Caco-2 (cell line): ENCODE measurements at regions not wholly inside any gene's neighbourhood (a gene's known extent, or its start where the extent isn't known, plus 50 kb on each side); places are given as distances from the start of the nearest gene placed in this dataset.

Experiments used
- BruUV-seq: library from RNA; stranded (reverse); fragments of 400-500 nt; replicated peaks from 2 replicates; lab custom pipeline; 2021; lab: Mats Ljungman, UMichigan
- CTCF ChIA-PET: fragments of 300-600 bp; sonication (Branson Sonifier 250); formaldehyde crosslinking; loops from one replicate; lab custom pipeline; 2022; ENCODE audit warnings: antibody characterized with exemption; lab: Charles Lee
- POLR2A ChIA-PET: fragments of 300-600 bp; sonication (Branson Sonifier 250); formaldehyde crosslinking; loops from one replicate; lab custom pipeline; 2022; ENCODE audit warnings: antibody characterized with exemption; lab: Charles Lee
- DNase-seq, 2 experiments: peaks; one replicate each; pipeline versions ENCODE4 v3.0.0 to v3.0.0-alpha.2; 2020 to 2022
- H3K27me3 ChIP-seq: replicated peaks from 2 replicates; pipeline ENCODE4 v1.6.0; 2011; ENCODE audit warnings: low read length; ENCODE audit not compliant: control insufficient read depth, insufficient read depth
- H3K36me3 ChIP-seq: 2 replicates; pipeline ENCODE4 v1.5.1; 2011; ENCODE audit warnings: low read length; ENCODE audit not compliant: control insufficient read depth, insufficient read depth
- H3K4me1 ChIP-seq: fragments of 250-450 bp; sonication (Bioruptor Pico); 2 replicates; pipeline ENCODE4 v1.5.1; 2020; ENCODE audit warnings: mild to moderate bottlenecking
- H3K4me3 ChIP-seq: 2 replicates; pipeline ENCODE4 v1.5.1; 2011; ENCODE audit warnings: low read depth, mild to moderate bottlenecking, control low read depth, low read length
- H3K9me3 ChIP-seq: fragments of 250-450 bp; sonication (Bioruptor Pico); 2 replicates; pipeline ENCODE4 v1.5.1; 2020; ENCODE audit warnings: mild to moderate bottlenecking, moderate library complexity
- H3K27ac Mint-ChIP-seq: one replicate; pipeline ENCODE4 v1.8.0; 2022; ENCODE audit warnings: mixed read lengths; ENCODE audit not compliant: unreplicated experiment
- H3K27me3 Mint-ChIP-seq: one replicate; pipeline ENCODE4 v1.8.0; 2022; ENCODE audit warnings: mixed read lengths; ENCODE audit not compliant: insufficient read depth, unreplicated experiment
- H3K36me3 Mint-ChIP-seq: one replicate; pipeline ENCODE4 v1.8.0; 2022; ENCODE audit warnings: mild to moderate bottlenecking, mixed read lengths; ENCODE audit not compliant: insufficient read depth, unreplicated experiment
- H3K4me1 Mint-ChIP-seq: one replicate; pipeline ENCODE4 v1.8.0; 2022; ENCODE audit warnings: low read depth, mixed read lengths; ENCODE audit not compliant: unreplicated experiment
- H3K4me3 Mint-ChIP-seq: one replicate; pipeline ENCODE4 v1.8.0; 2022; ENCODE audit warnings: mild to moderate bottlenecking, moderate library complexity, mixed read lengths; ENCODE audit not compliant: unreplicated experiment
- H3K9me3 Mint-ChIP-seq: one replicate; pipeline ENCODE4 v1.8.0; 2022; ENCODE audit warnings: mixed read lengths; ENCODE audit not compliant: unreplicated experiment
- CTCF ChIP-seq, 2 experiments: fragments of 200-600 bp in 1 of 2; IDR thresholded peaks; 1 replicate in 1 of 2; 2 replicates in 1 of 2; pipeline versions ENCODE4 v1.5.1 to v1.8.0; 2011 to 2022; ENCODE audit warnings: antibody characterized with exemption in 1 of 2, control low read depth in 1 of 2, inconsistent platforms in 1 of 2, low read depth in 1 of 2, low read length in 1 of 2, mild to moderate bottlenecking in 1 of 2, moderate library complexity in 1 of 2; ENCODE audit not compliant: insufficient read depth in 1 of 2, severe bottlenecking in 1 of 2, unreplicated experiment in 1 of 2
- intact Hi-C: fragments of 100-400 bp; cut with micrococcal nuclease; formaldehyde crosslinking; loops from one replicate; pipeline ENCODE4 v1.10.0; 2022; ENCODE audit not compliant: unreplicated experiment

DNA sequence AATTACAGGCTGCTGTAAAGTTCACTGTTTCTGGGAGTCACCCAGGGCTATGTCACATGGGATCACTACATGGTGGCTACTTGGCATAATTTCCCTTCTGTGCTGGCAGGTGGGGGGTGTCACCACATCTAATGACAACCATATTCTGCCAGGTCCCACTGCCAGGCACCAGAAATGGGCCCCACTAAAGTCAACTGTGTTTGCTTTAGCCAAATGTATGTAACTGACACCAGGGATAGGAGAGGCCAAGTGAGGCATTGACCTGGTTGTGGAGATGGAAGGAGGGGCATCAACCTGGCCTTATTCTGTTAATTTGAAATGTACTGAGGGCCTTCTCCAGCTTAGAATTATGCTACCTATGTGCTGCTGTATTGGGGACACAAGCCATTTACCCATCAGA, 370.6 kb upstream of the PROX1 start:
- intact Hi-C loops = no loop called here
- H3K27me3 ChIP-seq = no peaks in the 10 kb centered on the region
- Mint-ChIP-seq H3K9me3 (peaks cover 17% of the 10 kb centered on the region), H3K36me3 (no peaks in the 10 kb centered on the region), H3K4me3 (no peak overlapping the region), H3K4me1 (peaks cover 37% of the 10 kb centered on the region), H3K27ac (no peak overlapping the region), H3K27me3 (no peaks in the 10 kb centered on the region)
- H3K36me3 ChIP-seq = no peaks in the 10 kb centered on the region
- TF ChIP-seq CTCF (IDR thresholded peaks at IDR 0.05; ENCODE audit: insufficient read depth in 1 of 2, low read depth in 1 of 2, low read length in 1 of 2, severe bottlenecking in 1 of 2, unreplicated experiment in 1 of 2) = no peak
- ChIA-PET POLR2A (no interaction called here), CTCF (no interaction called here)
- no peaks in the 10 kb centered on the region for H3K9me3 ChIP-seq
- no peak overlapping the region for H3K4me3 ChIP-seq
- peaks cover 42% of the 10 kb centered on the region for H3K4me1 ChIP-seq
- no peak for DNase-seq
- BruUV-seq = no TSS peak

GRCh38 chr1:213618094-213618493, 369.7 kb upstream of the PROX1 start:
- Histone ChIP-seq H3K9me3 (no peaks in the 10 kb centered on the region), H3K4me3 (no peak overlapping the region), H3K36me3 (no peaks in the 10 kb centered on the region), H3K4me1 (peaks cover 50% of the 10 kb centered on the region), H3K27me3 (no peaks in the 10 kb centered on the region)
- Mint-ChIP-seq H3K27me3 (no peaks in the 10 kb centered on the region), H3K4me3 (no peak overlapping the region), H3K9me3 (peaks cover 17% of the 10 kb centered on the region), H3K27ac (peak overlapping the region; percentile 74), H3K36me3 (no peaks in the 10 kb centered on the region), H3K4me1 (peaks cover 40% of the 10 kb centered on the region)
- ChIA-PET POLR2A (no interaction called here), CTCF (no interaction called here)
- TF ChIP-seq CTCF (IDR thresholded peaks at IDR 0.05; ENCODE audit: insufficient read depth in 1 of 2, low read depth in 1 of 2, low read length in 1 of 2, severe bottlenecking in 1 of 2, unreplicated experiment in 1 of 2) = no peak
- BruUV-seq = no TSS peak
- no peak for DNase-seq
- intact Hi-C loops = loop anchor here (2.0 kb wide), 2 partner anchors 33 to 45 kb away; no protein-coding TSS in a partner anchor

- Mint-ChIP-seq H3K27ac (peak overlapping the region; percentile 74), H3K9me3 (peaks cover 17% of the 10 kb centered on the region), H3K36me3 (no peaks in the 10 kb centered on the region), H3K4me3 (no peak overlapping the region), H3K27me3 (no peaks in the 10 kb centered on the region), H3K4me1 (peaks cover 50% of the 10 kb centered on the region)
- no peak for TF ChIP-seq CTCF (IDR thresholded peaks at IDR 0.05; ENCODE audit: insufficient read depth in 1 of 2, low read depth in 1 of 2, low read length in 1 of 2, severe bottlenecking in 1 of 2, unreplicated experiment in 1 of 2)
- Histone ChIP-seq H3K27me3 (no peaks in the 10 kb centered on the region), H3K36me3 (no peaks in the 10 kb centered on the region), H3K4me1 (peaks cover 57% of the 10 kb centered on the region), H3K4me3 (no peak overlapping the region), H3K9me3 (no peaks in the 10 kb centered on the region)
- no TSS peak for BruUV-seq
- intact Hi-C loops = loop anchor here (2.0 kb wide), 2 partner anchors 32 to 46 kb away; no protein-coding TSS in a partner anchor
- POLR2A ChIA-PET = interaction anchor here (0.6 kb wide), 1 partner anchor 364 kb away, joined by 5 read pairs; no protein-coding TSS in a partner anchor
- CTCF ChIA-PET = interaction anchor here (0.6 kb wide), 1 partner anchor 164 kb away, joined by 8 read pairs; no protein-coding TSS in a partner anchor
- peak in 1 of 2 experiments; percentile 46 for DNase-seq
These were observed 368.7 kb upstream of the PROX1 start for GRCh38 chr1:213619026-213619425.
